ENCODE measurements at regions not wholly inside any gene's neighbourhood (a gene's known extent, or its start where the extent isn't known, plus 50 kb on each side); places are given as distances from the start of the nearest gene placed in this dataset.

DNA sequence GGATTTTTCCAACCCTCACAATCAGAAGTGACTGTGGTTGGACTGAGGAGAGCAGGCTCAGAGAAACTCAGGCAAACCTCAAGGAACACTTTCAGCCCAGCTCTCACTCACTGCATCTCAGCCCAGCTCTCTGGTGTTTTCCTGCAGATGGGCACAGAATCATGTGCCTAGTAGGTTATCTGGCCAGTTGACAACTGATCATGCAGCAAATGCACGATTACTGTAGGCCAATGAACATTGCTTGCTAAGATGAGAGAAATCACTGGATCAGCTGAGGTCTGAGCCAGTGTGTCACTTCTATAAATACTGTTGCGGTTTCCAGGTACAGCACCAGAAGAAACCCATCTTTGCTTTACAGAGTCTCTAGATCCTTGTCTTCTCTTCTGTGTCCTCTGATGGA, 540.5 kb downstream of the CD83 start:
- H3K4me3 Mint-ChIP-seq (ENCODE audit: low read depth, unreplicated experiment) = no peak overlapping the region
- intact Hi-C loops (cut with micrococcal nuclease; ENCODE audit: unreplicated experiment) = no loop called here
- no peak for DNase-seq
- TF ChIP-seq CTCF (IDR thresholded peaks at IDR 0.05; ENCODE audit: unreplicated experiment) = no peak
- BruUV-seq (replicated peaks) = no TSS peak
- CTCF ChIA-PET = no interaction called here
- H3K27ac Mint-ChIP-seq (ENCODE audit: unreplicated experiment) = no peak overlapping the region
- no peaks in the 10 kb centered on the region for H3K4me1 Mint-ChIP-seq (ENCODE audit: low read depth, unreplicated experiment)
- no peaks in the 10 kb centered on the region for H3K9me3 Mint-ChIP-seq (ENCODE audit: low read depth, unreplicated experiment)
- no peaks in the 10 kb centered on the region for H3K27me3 Mint-ChIP-seq (ENCODE audit: unreplicated experiment)
- no peaks in the 10 kb centered on the region for H3K36me3 Mint-ChIP-seq (ENCODE audit: insufficient read depth, unreplicated experiment)

- intact Hi-C loops (cut with micrococcal nuclease; ENCODE audit: unreplicated experiment) = no loop called here
- no peak overlapping the region for H3K27ac Mint-ChIP-seq (ENCODE audit: unreplicated experiment)
These were observed 541.5 kb downstream of the CD83 start for GRCh38 chr6:14658886-14659561.

GRCh38 chr6:14659841-14660240, 542.3 kb downstream of the CD83 start:
- intact Hi-C loops (cut with micrococcal nuclease; ENCODE audit: unreplicated experiment) = no loop called here

More at GRCh38 chr6:14658886-14659561, 541.5 kb downstream of the CD83 start:
- Mint-ChIP-seq H3K4me1 (ENCODE audit: low read depth, unreplicated experiment) (no peaks in the 10 kb centered on the region), H3K9me3 (ENCODE audit: low read depth, unreplicated experiment) (no peaks in the 10 kb centered on the region), H3K36me3 (ENCODE audit: insufficient read depth, unreplicated experiment) (no peaks in the 10 kb centered on the region), H3K4me3 (ENCODE audit: low read depth, unreplicated experiment) (no peak overlapping the region), H3K27me3 (ENCODE audit: unreplicated experiment) (no peaks in the 10 kb centered on the region)
- no peak for DNase-seq
- CTCF ChIA-PET = no interaction called here
- no TSS peak for BruUV-seq (replicated peaks)
- no peak for TF ChIP-seq CTCF (IDR thresholded peaks at IDR 0.05; ENCODE audit: unreplicated experiment)

GRCh38 chr6:14660806-14661579, 543.4 kb downstream of the CD83 start:
- no peak overlapping the region for H3K27ac Mint-ChIP-seq (ENCODE audit: unreplicated experiment)
- TF ChIP-seq CTCF (IDR thresholded peaks at IDR 0.05; ENCODE audit: unreplicated experiment) = no peak
- CTCF ChIA-PET = no interaction called here
- no peaks in the 10 kb centered on the region for H3K36me3 Mint-ChIP-seq (ENCODE audit: insufficient read depth, unreplicated experiment)
- no peaks in the 10 kb centered on the region for H3K9me3 Mint-ChIP-seq (ENCODE audit: low read depth, unreplicated experiment)
- H3K4me1 Mint-ChIP-seq (ENCODE audit: low read depth, unreplicated experiment) = peaks cover 2% of the 10 kb centered on the region
- H3K27me3 Mint-ChIP-seq (ENCODE audit: unreplicated experiment) = no peaks in the 10 kb centered on the region
- BruUV-seq (replicated peaks) = no TSS peak
- no peak overlapping the region for H3K4me3 Mint-ChIP-seq (ENCODE audit: low read depth, unreplicated experiment)
- intact Hi-C loops (cut with micrococcal nuclease; ENCODE audit: unreplicated experiment) = no loop called here
- DNase-seq = no peak

More at GRCh38 chr6:14659841-14660240, 542.3 kb downstream of the CD83 start:
- no peaks in the 10 kb centered on the region for H3K9me3 Mint-ChIP-seq (ENCODE audit: low read depth, unreplicated experiment)
- H3K27me3 Mint-ChIP-seq (ENCODE audit: unreplicated experiment) = no peaks in the 10 kb centered on the region
- DNase-seq = no peak
- no peak overlapping the region for H3K4me3 Mint-ChIP-seq (ENCODE audit: low read depth, unreplicated experiment)
- H3K27ac Mint-ChIP-seq (ENCODE audit: unreplicated experiment) = no peak overlapping the region
- BruUV-seq (replicated peaks) = no TSS peak
- TF ChIP-seq CTCF (IDR thresholded peaks at IDR 0.05; ENCODE audit: unreplicated experiment) = no peak
- H3K4me1 Mint-ChIP-seq (ENCODE audit: low read depth, unreplicated experiment) = no peaks in the 10 kb centered on the region
- CTCF ChIA-PET = no interaction called here
- H3K36me3 Mint-ChIP-seq (ENCODE audit: insufficient read depth, unreplicated experiment) = no peaks in the 10 kb centered on the region
